ENCODE measurements at regions not wholly inside any gene's neighbourhood (a gene's known extent, or its start where the extent isn't known, plus 50 kb on each side); places are given as distances from the start of the nearest gene placed in this dataset.

DNA sequence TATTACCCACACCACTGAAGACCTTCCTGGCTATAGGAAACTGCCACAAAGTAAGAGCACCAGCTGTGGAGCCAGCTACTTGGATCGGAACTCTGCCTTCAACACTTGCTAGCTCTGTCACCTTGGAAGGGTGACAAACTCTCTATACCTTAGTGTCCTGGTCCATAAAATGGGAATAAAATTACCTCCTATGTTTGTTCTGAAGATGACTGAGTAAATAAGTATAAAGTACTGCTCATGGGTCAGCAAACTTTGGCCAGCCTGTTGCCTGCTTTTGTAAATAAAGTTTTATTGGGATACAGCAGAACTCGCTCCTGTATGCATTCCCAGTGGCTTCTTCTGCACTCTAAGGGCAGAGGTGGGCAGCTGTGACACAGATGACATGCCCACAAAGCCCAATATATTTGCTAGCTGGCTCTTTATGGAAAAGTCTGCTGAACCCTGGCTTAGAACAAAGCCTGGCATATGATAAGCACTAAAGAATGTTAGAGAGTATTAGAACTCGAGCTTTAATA, 451.3 kb downstream of the TMEM182 start:
- Histone ChIP-seq H3K9me3 (no peaks in the 10 kb centered on the region), H3K36me3 (no peaks in the 10 kb centered on the region), H3K27ac (no peak overlapping the region), H3K4me1 (peaks cover 0 to 6% (median 0%) of the 10 kb centered on the region in 4 donors), H3K27me3 (no peaks in the 10 kb centered on the region), H3K4me3 (no peak overlapping the region)
- in situ Hi-C loops (cut with MboI; ENCODE audit: low pct_ligation_motif_present in 1 of 4, low pct_unique_long_range_greater_than_20kb in 1 of 4, low sequenced_read_pairs in 3 of 4) (no loop called here), intact Hi-C loops (cut with DNase I; ENCODE audit: low total_unique reads) (no loop called here)
- no peak for DNase-seq
- WGBS, 2 donors (ENCODE audit: low coverage in 1 of 2) = 50 to 54% methylated on average over 1 to 3 of the region's 3 CpGs
- TF ChIP-seq, protein P1, sequence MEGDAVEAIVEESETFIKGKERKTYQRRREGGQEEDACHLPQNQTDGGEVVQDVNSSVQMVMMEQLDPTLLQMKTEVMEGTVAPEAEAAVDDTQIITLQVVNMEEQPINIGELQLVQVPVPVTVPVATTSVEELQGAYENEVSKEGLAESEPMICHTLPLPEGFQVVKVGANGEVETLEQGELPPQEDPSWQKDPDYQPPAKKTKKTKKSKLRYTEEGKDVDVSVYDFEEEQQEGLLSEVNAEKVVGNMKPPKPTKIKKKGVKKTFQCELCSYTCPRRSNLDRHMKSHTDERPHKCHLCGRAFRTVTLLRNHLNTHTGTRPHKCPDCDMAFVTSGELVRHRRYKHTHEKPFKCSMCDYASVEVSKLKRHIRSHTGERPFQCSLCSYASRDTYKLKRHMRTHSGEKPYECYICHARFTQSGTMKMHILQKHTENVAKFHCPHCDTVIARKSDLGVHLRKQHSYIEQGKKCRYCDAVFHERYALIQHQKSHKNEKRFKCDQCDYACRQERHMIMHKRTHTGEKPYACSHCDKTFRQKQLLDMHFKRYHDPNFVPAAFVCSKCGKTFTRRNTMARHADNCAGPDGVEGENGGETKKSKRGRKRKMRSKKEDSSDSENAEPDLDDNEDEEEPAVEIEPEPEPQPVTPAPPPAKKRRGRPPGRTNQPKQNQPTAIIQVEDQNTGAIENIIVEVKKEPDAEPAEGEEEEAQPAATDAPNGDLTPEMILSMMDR (IDR thresholded peaks at IDR 0.05) = no peak
- no peak for TF ChIP-seq POLR2AphosphoS5 (IDR thresholded peaks at IDR 0.05)
- no peak for TF ChIP-seq EP300 (IDR thresholded peaks at IDR 0.05; ENCODE audit: low read depth)
- TF ChIP-seq POLR2A (IDR thresholded peaks at IDR 0.05) = no peak

DNA sequence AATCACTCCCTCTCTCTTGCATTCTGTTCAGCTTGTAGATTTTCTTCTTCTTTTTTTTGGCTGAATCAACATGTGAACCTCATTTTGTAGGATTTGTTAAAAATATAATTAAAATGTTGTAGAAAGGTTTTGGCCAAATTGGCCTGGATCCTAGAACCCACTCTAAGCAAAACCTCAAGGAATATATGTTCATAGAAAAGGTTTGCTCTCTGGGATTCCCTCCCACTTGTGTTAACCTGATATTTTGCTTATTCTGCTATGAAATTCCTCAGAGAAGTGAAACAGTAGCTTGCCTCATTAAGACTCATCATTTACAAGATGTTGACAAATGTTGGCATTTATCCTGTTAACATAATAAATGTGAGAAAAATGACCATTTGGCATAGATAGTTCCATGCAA, 456.7 kb downstream of the TMEM182 start:
- Histone ChIP-seq H3K36me3 (no peaks in the 10 kb centered on the region), H3K4me1 (no peaks in the 10 kb centered on the region), H3K4me3 (no peak overlapping the region), H3K27ac (no peak overlapping the region), H3K9me3 (no peaks in the 10 kb centered on the region), H3K27me3 (no peaks in the 10 kb centered on the region)
- intact Hi-C loops (cut with DNase I; ENCODE audit: low total_unique reads) (no loop called here), in situ Hi-C loops (cut with MboI; ENCODE audit: low pct_ligation_motif_present in 1 of 4, low pct_unique_long_range_greater_than_20kb in 1 of 4, low sequenced_read_pairs in 3 of 4) (no loop called here)
- no peak for DNase-seq
- TF ChIP-seq POLR2AphosphoS5 (IDR thresholded peaks at IDR 0.05) (no peak), POLR2A (IDR thresholded peaks at IDR 0.05) (no peak), EP300 (IDR thresholded peaks at IDR 0.05; ENCODE audit: low read depth) (no peak)
- TF ChIP-seq, protein P1 (IDR thresholded peaks at IDR 0.05) = no peak

DNA sequence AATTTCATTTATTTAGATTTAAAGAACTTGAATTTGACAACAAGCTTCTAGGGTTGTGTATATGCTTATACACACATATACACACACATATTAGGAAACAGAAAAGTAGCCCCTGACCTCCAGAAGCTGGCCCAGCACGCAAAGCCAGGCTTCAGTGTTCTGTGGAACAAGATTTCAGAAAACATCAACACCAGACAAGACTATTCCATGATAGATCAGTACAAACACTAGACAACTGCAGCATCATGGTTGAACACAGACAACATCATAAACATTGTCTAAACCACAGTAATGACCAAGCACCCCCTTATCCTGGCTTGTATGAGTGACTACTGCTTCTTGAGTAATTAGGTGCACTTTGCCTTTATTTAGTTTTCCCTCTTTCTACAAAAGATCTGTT, 457.6 kb downstream of the TMEM182 start:
- no peak overlapping the region for H3K4me3 ChIP-seq
- H3K9me3 ChIP-seq = no peaks in the 10 kb centered on the region
- H3K27me3 ChIP-seq = no peaks in the 10 kb centered on the region
- intact Hi-C loops (cut with DNase I; ENCODE audit: low total_unique reads) (no loop called here), in situ Hi-C loops (cut with MboI; ENCODE audit: low pct_ligation_motif_present in 1 of 4, low pct_unique_long_range_greater_than_20kb in 1 of 4, low sequenced_read_pairs in 3 of 4) (no loop called here)
- H3K36me3 ChIP-seq = no peaks in the 10 kb centered on the region
- WGBS, 2 donors (ENCODE audit: low coverage in 1 of 2) = 60 to 80% methylated on average over 1 of the region's 1 CpG
- DNase-seq = no peak
- H3K4me1 ChIP-seq = no peaks in the 10 kb centered on the region
- no peak overlapping the region for H3K27ac ChIP-seq
- no peak for TF ChIP-seq POLR2AphosphoS5 (IDR thresholded peaks at IDR 0.05)
- no peak for TF ChIP-seq EP300 (IDR thresholded peaks at IDR 0.05; ENCODE audit: low read depth)
- TF ChIP-seq POLR2A (IDR thresholded peaks at IDR 0.05) = no peak
- TF ChIP-seq, protein P1 (IDR thresholded peaks at IDR 0.05) = no peak

DNA sequence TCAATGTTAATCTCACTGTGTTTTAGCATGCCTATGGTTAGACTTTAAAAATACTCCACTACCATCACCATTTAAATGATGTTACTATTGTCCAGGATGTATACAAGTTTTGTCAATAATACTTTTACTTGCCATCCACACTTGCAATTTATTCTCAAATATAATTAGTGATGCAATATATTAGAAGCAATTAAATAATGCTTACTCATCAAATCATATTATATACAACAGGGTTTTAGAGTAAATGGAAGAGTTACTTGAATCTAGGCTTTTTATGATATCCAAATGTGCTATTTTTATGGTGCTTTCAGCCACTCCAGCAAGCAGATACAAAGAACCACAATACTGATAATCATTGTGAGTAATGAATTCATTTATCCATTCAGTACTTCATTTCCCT, 461.1 kb downstream of the TMEM182 start:
- H3K9me3 ChIP-seq = no peaks in the 10 kb centered on the region
- H3K4me1 ChIP-seq = no peaks in the 10 kb centered on the region
- TF ChIP-seq POLR2A (IDR thresholded peaks at IDR 0.05) = no peak
- TF ChIP-seq, protein P1 (IDR thresholded peaks at IDR 0.05) = no peak
- no peak for TF ChIP-seq POLR2AphosphoS5 (IDR thresholded peaks at IDR 0.05)
- no peak for TF ChIP-seq EP300 (IDR thresholded peaks at IDR 0.05; ENCODE audit: low read depth)
- no peak for DNase-seq
- H3K27me3 ChIP-seq = no peaks in the 10 kb centered on the region
- in situ Hi-C loops (cut with MboI; ENCODE audit: low pct_ligation_motif_present in 1 of 4, low pct_unique_long_range_greater_than_20kb in 1 of 4, low sequenced_read_pairs in 3 of 4) = no loop called here
- H3K36me3 ChIP-seq = no peaks in the 10 kb centered on the region
- intact Hi-C loops (cut with DNase I; ENCODE audit: low total_unique reads) = no loop called here
- no peak overlapping the region for H3K4me3 ChIP-seq
- no peak overlapping the region for H3K27ac ChIP-seq
